ENCODE measurements at regions not wholly inside any gene's neighbourhood (a gene's known extent, or its start where the extent isn't known, plus 50 kb on each side); places are given as distances from the start of the nearest gene placed in this dataset.

DNA sequence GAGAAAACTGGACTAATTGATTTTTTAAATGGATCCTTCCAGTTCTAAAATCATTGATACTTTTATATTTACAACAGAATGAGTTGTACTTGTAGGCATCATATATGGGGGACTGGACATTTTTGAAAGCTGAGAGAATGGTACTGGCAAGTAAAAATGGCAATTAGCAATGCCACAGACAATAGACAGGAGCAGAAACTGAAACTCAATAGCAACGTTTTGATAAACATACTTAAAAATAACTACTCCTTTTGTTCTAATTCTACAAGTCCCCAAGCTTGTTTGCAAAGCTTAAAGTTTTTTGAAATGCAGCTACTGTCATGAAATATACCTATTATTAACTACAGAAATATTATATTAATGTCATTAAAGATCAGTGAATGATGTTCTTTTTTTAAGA lies 52.8 kb upstream of the FBXL7 start:
- no peak for DNase-seq

DNA sequence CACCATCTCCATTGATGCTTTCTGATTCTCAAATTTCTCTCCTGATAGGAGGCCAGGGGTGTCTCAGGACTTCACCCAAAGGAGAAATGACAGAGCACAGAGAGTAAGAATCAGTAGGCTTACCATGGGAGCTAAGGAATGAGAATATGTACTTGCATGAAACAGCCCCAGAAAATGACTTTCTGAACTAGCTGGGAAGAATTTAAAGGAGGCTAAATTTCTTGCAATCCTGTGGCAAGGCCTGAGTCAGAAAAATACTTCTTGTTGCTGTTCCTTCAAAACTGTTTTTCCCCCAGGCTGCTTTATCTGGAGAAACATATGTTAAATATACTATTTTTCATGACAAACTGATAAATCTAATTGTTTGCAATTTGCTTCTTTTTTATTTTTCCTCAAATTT lies 53.4 kb upstream of the FBXL7 start:
- no peak for DNase-seq

DNA sequence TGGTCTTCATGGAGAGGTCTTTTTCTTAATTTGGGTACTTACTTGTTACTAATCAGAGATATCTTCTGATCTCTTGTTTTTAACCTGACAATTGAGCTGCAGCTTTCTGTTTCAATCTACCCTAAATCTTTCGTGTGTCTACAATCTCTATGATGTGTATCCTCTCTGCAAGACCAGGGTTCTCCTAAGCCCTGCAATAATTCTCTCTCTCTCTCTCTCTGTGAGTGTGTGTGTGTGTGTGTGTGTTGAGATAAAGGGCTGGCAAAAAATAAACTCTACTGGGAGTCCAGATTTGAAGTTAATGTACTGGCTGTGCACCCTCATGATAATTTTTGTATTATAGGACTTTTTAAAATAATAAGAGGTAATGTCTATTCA lies 57.8 kb upstream of the FBXL7 start:
- no peak for DNase-seq

DNA sequence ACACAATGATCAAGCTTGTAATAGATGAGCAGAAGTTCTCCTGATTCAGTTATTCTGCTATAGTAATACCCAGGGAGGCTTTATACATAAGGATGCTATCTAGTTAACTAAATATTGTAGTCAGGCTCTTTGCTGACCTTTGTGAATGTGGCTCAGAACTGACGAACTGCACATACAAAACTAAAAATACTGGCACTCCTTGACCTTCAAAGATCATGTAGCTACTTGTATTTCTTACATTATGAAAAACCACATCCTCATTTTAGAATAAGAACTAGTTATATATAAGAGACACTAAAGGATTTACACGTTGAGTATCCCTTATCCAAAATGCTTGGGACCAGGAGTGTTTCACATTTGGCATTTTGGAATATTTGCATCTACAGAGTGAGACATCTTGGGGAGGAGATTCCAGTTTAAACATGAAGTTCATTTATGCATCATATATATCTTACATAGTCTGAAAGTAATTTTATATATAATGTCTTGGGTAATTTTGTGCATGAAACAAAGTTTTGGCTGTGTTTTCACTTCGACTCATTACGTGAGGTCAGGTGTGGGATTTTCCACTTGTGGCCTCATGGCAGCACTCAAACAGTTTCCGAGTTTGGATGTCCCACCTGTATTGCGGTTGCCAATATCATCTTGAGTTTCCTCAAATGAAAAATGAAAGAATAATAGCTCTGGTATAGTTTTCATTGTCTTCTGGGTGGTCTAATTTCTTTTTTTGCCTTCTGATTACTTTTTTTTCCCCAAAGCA lies 58.4 kb upstream of the FBXL7 start:
- no peak for DNase-seq

DNA sequence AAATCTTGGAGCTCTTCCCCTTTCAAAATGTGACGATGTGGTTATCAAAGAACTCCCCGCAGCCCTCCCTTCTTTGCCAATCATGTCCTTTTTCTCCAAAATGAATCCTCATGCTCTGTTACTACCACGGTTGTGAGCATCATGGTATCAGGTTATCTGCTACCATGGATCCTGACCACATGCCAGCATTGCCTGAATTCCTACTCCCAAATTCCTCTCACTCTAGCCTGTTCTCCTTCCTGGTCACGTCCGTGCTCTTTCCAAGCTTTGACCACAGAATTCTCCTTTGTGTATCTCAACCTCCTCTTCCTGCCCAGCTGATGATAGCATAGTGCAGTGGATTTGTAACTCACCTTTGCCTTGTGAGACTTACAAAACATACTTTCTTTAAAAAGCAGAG lies 59.5 kb upstream of the FBXL7 start:
- no peak for DNase-seq

DNA sequence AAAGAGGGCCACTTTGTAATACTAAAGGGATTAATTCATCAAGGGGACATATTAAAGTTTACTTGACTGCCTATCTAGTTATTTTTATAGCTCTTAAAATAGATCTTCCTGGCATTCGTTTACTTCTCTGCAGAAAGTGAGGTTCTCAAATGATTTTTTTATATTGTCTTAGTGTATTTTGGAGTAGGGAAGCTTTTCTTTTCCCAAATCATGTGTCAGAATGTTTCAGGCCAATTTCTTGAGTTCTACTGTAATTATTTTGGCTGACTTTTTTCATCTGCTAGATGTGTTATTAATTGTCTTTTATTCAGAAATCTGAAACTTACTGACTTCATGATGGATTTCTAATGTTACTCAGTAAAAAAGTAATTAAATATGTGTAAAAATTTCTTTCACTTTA lies 60.2 kb upstream of the FBXL7 start:
- DNase-seq = no peak

DNA sequence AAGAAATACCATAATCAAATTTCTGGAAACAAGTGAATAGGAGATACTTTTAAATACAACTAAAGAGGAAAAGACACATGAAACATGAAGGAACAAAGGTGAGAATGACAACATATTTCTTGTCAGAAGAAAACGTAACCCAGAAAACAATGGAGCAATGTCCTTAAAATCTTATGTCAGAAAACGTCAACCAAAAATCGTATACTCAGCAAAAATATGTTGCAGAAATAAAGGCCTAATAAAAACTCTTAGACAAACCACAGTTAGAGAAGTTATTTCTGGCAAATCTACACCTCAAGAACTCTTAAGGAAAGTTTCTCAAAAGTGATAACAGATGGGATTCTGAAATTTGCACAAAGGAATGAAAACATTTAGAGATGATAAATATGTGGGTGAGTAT lies 66.3 kb upstream of the FBXL7 start:
- DNase-seq = no peak

DNA sequence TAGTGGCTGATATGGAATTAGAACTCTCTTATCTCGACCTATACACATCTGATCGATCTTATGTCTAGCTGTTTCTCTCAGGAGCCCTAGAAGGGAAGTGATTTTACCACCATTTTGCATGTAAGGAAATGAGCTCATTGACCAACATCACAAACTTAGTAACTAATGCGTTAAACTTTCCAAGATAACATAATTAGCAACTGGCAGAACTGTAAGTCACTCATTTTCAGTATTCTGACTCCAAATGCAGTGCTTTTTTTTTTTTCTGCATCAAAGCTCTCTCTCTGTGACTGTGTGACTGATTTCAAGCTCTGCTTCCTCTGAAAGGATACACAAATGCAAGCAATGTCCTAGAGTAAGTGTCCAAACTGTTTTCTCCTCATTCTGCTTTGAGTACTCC lies 68.1 kb upstream of the FBXL7 start:
- DNase-seq = no peak

DNA sequence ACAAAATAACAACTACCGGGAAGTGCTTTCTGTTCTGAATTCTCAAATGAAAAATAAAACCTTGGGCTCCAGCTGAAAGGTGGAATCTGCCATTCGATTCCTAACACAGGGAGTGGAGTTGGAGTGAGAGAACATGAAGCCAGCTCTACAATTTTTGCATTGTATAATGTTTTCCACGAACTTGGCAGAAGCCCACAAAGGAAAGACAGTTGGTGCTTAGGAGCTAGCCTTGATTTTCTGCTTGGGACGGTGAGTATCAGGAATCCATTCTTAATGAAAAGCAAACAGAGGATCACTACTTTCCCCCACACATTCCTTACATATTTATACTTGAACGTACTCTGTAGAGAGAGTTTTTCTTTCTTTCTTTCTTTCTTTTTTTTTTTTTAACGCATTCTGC lies 74.2 kb upstream of the FBXL7 start:
- DNase-seq = no peak

DNA sequence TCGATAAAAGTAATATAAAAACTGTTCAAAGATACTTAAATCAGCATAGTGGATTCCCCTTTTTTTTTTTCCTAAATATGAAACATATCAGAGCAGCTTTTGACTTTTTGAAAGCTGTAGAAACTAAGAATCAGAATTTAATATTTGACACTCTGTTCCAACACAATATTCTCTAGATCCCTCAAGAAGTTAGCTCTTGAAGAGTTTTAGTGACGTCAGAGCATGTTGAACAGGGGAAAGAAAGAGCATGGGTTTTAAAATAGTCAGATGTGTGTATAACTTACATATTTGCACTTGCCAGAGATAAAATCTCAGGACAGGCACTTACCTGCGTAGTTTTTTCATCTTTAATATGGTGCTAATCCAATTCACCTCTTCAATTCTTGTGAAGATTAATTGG lies 75.2 kb upstream of the FBXL7 start:
- no peak for DNase-seq

DNA sequence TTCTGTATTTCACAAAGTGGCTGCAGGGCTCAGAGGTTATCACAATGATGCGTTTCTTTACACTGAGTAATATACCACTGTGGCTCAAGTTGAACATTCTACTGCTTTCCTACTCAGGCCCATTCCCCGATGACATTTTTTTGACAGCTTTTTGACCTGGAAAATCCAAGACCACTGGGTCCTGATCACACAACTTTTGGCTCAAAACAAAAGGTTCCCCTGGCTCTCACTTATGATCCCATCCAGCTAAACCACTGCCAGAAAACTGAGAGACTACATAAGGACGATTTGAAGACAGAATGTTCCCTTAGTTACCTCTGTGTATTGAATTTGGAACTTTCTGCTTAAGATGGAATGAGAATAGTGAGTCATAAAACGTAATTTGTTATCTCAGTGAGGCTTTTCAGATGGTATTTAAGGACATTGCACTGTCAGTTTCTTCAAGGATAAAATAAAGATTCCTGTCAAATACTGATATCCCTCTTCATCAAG lies 78.0 kb upstream of the FBXL7 start:
- no peak for DNase-seq

DNA sequence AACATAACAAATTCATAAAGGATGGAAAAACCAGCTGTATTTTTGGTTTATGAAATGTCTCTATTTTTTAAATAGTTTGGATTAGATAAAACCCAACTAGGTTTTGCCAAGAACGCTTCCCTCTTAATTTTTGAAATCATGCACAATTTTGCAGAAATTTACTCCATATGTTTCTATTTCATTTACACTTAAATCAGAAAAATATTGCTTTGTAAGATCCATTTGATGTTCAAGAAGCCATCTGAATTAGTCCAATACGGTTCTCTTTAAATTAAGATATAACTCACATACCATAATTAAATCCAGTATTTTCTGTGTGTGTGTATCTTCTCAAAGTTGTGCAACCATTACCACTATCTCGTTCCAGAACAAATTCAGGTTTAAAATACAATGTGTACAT lies 78.6 kb upstream of the FBXL7 start:
- DNase-seq = no peak

DNA sequence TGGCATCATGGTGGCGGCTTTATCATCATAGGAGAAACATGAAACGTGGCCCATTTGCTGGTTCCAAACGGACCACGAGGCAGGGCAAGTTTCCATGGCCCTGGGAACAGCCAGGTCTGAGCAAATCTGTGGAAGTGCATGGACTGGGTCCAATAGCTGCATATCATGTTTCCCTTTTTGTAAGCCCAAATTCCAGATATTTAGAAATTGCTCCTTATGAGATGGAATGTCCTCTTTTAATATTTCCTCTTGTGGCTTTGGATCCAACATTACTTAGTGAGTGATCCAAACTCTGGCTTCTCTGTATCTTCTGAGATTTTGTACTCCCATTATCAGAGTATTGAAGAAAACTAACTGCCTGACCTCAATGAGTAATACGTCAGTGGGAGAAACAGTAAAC lies 79.8 kb upstream of the FBXL7 start:
- no peak for DNase-seq

DNA sequence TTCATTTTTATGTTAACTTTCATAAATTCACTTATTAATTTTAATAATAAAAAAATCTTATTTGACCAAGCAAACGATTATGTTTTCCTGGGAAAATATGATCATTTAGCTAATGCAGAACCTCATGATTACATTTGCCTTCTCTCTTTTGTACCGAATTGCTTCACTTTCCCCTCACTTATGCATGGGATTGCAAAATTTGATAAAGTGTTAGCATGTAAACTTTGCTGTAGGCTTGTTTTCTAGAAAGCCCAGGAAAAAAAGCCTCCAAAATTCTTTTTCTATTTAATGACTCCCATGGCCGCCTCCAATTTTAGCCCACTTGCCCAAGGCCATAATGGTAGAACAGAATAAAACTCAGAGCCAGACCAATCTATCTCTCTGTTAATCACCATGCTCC lies 82.8 kb upstream of the FBXL7 start:
- DNase-seq = no peak

DNA sequence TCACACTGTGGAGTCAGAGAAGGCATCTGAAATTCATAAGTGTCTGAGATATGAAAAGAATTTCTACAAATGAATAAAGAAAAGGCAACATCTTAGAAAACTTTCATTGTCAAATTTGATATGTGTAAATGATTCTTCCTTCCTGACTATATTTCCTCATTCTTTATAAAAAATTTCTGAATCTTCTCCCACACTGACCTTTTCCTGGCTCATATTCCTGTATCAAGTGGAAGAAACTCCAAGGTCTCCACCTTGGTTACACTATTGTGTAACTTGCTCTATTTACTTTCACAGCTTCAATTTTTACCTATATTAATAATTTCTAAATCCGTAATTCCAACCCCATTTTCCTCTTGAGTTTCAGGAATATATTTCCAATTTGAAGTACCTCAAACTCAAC lies 93.5 kb upstream of the FBXL7 start:
- no peak for DNase-seq

DNA sequence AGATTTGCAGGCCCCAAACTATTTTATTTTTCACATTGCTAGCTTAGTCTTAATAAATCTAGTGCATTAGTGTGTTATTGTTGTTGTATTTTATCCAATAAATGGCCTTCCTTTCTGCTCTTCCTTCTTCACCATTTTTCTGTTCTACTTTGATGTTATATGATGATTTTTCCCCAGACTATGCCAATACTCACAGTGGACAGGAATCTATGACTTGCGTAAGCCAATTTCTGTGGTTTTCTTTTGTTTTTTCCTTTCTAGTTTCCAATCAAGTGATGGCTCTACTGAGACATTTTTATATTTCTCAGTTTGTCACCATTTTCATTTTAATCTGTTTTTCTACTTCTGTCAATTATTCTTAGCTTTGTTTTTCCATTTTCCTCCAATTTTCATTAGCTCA lies 106.8 kb upstream of the FBXL7 start:
- DNase-seq = no peak

DNA sequence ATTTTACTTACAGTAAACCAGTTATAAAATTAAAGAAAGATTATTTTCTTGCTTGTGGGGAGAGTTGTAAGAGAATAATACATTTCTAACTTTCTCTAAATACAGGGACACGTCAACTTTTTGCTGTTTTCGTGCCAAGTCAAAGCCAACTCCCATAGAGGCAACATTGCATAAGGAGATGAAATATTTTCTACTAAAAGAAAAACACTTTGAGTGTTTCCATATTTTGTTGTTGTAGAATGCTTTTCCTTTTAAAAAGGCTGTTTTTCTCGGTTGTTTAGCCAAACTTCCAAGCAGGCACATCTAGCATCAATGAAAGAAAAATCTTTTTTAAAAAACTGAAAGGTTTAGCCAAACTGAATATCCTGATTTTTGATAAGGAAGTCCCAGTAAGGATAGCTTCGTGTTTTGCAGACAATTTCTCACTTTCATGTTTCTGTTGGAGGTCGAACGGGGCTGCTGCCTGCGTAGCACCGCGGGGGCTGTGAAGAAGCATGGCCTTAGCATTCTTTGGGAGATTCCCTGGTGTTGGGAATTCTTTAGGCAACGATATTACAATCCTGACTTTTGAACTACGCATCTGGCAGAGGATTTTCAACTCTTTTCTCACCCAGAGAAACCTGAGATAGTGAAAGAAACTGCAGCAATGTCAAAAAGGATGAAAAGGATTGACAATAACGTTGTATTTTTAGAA lies 108.1 kb upstream of the FBXL7 start:
- DNase-seq = no peak

DNA sequence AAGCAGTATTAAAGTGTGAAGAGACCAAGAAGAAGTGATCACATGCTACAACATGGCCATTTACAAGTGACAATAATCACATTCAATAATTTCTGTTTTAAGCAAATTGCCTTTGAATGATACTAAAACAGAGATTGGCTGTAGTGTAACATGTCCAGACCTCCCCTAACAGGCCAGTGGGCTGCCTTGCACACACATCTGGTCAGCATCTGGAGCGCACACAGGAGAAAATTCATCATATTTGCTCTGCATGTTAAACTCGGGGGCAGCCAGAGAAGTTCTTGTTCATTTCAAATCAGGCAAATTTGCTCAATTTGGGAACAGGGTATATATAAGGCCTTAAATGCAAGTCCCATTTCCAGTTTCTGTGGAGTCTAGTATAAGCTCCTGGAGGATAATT lies 111.1 kb upstream of the FBXL7 start:
- no peak for DNase-seq

DNA sequence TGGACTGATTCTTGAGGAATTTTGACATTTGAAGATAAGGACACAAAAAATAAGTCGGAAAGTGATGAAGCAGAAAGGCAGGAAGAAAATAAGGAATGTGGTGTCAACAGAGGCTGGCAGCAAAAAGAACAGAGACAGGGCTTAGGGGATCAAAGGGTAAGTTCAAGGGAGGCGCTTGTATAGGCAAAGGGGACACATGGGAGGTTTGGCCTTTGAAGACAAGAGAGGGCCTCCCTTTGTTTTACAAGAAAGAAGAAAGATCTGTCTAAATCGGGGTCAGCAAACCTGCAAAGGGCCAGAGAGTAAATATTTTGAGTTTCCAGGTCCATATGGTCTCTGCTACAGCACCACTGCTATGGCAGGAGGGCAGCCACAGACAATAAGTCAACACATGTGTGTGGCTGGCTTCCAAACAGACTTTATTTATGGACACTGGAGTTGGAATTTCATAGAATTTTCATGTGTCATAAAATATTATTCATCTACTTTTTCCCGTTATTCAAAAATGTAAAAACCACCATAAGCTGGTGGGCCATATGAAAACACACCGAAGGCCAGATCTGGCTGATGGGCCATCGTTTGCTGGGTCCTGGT lies 112.0 kb upstream of the FBXL7 start:
- no peak for DNase-seq

DNA sequence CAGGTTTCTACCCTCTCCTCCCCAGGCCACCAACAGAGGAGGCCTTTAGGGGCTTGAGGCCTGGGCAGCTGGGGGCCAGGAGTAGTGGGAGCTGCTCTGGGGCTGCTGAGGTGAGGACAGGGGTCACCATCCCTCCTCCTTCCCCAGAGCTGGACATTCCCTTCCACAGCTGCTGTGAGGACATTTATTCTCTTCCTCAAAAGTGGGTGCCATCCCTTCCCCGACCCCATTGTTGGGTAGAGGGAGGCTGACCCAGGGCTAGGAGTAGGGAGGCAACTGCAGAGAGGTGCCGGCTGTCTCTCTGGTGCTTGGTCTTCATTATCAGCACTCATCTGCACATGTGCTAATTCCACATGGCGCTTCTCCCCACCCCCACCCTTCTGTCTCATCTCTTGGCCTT lies 113.9 kb upstream of the FBXL7 start:
- no peak for DNase-seq

DNA sequence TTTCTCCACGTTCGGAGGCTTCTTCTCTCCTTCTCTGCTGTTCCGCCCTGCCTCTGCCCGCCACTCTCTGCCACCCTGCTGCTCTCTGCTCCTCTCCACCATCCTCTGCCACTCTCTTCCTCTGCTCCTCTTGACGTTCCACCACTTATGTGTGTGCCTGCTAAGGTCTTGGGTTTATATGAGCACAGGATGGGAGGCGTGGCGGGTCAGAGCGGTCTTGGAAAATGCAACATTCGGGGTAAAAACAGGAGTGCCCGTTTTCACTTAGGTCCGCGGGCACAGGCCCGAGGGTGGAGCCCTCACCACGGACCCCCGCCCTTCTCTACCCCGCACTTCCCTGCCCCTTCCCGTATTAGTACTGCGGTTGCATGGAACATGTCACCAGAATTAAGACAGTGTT lies 114.4 kb upstream of the FBXL7 start:
- DNase-seq = no peak

DNA sequence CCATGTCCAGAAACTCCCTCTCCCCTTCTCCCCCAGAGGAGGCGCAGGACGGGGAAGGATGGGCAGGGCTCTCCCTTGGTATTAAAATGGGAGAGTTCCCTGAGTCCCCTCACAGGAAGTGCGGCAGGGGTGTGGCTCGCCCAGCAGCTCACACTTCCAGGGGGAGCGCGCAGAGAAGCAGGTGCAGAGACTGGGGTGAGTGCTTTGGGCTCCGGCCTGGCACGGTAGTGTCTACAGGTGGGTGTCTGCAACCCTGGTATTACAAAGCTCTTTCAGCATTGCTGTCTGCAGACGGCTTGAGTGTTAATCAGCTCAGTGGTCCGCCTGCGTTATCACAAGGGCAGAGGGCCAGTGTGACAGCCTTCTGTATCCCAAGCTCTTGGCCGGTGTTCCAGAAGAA lies 114.9 kb upstream of the FBXL7 start:
- DNase-seq = no peak

DNA sequence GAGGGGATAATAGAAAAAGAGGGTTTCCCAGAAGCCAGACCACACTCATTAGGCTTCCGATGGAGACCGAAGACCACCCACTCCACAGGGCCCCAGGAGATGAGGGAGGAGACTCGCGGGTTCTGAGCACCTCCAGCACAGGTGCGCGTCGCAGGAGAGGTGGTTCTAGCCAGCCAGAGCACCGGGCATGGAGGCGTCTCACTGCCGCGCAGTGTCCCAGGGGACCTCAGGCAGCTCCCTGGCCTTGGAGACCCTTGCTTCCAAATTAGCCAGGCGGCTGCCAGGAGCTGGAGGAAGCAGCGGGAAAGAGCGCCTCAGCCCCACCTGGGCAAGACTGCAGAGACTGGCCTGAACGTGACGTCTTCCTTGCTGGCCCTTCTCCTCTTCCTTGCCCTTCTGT lies 115.4 kb upstream of the FBXL7 start:
- DNase-seq = no peak

DNA sequence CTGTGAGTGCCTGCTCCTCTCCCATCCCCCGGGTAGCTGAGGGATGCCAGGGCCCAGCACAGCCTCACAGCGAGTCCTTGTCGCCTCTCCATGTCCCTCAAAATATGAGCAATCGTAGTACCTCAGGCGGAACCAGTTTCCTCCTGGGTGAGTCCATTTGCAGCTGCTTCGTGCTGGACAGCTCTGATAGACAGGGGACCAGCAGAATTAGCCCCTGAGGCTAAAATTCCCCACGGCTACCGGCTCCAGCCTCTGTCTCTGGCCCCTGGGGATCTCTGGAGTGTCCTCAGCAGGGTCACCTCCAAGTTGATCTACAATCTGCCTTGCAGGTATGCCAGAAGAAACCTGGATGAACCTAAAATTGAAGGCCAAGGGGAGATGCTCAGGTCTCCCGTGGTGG lies 115.8 kb upstream of the FBXL7 start:
- DNase-seq = no peak

All from central memory CD4-positive, alpha-beta T cell (primary cell).